Fibroblast of the aortic adventitia (primary cell): ENCODE measurements at regions not wholly inside any gene's neighbourhood (a gene's known extent, or its start where the extent isn't known, plus 50 kb on each side); places are given as distances from the start of the nearest gene placed in this dataset.

Experiments
- DNase-seq: peaks from one replicate; pipeline ENCODE4 v3.0.0-alpha.2; 2010; ENCODE audit warnings: low read depth
- H3K4me3 ChIP-seq: 2 replicates; pipeline ENCODE4 v1.5.1; 2011; ENCODE audit warnings: low read depth, mild to moderate bottlenecking, control low read depth, low read length, moderate library complexity
- CTCF ChIP-seq: IDR thresholded peaks from 2 replicates; pipeline ENCODE4 v1.5.1; 2011; ENCODE audit warnings: mild to moderate bottlenecking, low read length, control low read depth, inconsistent platforms; ENCODE audit not compliant: insufficient read depth

GRCh38 chr4:122012735-122013134 lies 60.9 kb upstream of the TRPC3 start:
- no peak overlapping the region for H3K4me3 ChIP-seq
- no peak for TF ChIP-seq CTCF
- peak; percentile 67 for DNase-seq

GRCh38 chr4:122010610-122011009 lies 58.8 kb upstream of the TRPC3 start:
- H3K4me3 ChIP-seq: no peak overlapping the region
- DNase-seq: peak; percentile 16
- no peak for TF ChIP-seq CTCF

- no peak for TF ChIP-seq CTCF
These were observed 57.7 kb upstream of the TRPC3 start for GRCh38 chr4:122009524-122009923.

GRCh38 chr4:122007016-122007415 lies 55.2 kb upstream of the TRPC3 start:
- no peak for DNase-seq
- no peak for TF ChIP-seq CTCF
- no peak overlapping the region for H3K4me3 ChIP-seq

More at GRCh38 chr4:122009524-122009923, 57.7 kb upstream of the TRPC3 start:
- H3K4me3 ChIP-seq: no peak overlapping the region
- no peak for DNase-seq

GRCh38 chr4:122005064-122005755 lies 53.4 kb upstream of the TRPC3 start:
- no peak overlapping the region for H3K4me3 ChIP-seq
- TF ChIP-seq CTCF: no peak
- no peak for DNase-seq

- peak; percentile 34 for DNase-seq
These were observed 51.5 kb upstream of the TRPC3 start for GRCh38 chr4:122003335-122003734.

More at GRCh38 chr4:122003335-122003734, 51.5 kb upstream of the TRPC3 start:
- H3K4me3 ChIP-seq: no peak overlapping the region
- TF ChIP-seq CTCF: peak; percentile 46
